HG03457 (cell line): ENCODE measurements at regions not wholly inside any gene's neighbourhood (a gene's known extent, or its start where the extent isn't known, plus 50 kb on each side); places are given as distances from the start of the nearest gene placed in this dataset.
"Not testable (repeated sequence)": the region's sequence is repeated elsewhere in the genome, so short reads cannot be mapped to it uniquely, and the experiment has no call there.

Experiments used
- ATAC-seq: cut with Tn5 transposase; IDR thresholded peaks from one replicate; pipeline ENCODE4 v1.9.1; 2021; ENCODE audit warnings: moderate number of reproducible peaks; ENCODE audit not compliant: unreplicated experiment

DNA sequence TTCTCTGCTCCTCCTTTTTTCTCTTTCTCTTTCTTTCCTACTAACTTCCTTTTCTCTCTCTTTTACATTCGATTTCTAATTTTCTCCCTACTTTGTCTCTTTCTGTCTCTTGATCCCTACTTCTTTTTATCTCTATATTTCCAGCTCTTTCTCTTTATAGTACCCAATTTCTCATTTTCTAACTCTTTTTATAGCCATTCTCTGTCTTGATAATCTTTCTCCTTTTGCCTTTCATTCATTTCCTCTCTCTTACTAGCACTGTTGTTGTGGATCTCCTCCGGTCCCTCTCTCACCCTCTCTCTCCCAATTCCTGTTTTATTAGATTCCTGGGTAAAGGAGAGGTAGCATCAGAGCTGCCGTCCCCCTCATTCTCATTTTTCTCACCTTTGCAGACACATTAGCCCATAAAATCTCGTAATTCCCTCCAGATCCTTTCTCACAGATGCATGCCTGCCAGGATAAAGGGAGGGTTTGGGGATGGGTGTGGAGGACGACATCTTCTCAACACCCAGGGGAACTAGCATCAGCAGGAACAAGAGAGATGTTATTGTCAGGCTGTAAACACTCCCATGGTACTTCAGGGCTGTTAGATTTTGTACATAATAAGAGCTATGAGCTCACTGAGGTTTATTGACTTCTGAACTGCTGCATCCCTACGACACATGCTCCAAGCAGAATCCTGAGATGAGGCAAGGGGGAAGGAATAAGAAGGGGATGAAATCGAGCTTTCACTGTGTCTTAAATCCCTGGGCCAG, 159.0 kb upstream of the GALNT2 start:
- no peak for ATAC-seq

DNA sequence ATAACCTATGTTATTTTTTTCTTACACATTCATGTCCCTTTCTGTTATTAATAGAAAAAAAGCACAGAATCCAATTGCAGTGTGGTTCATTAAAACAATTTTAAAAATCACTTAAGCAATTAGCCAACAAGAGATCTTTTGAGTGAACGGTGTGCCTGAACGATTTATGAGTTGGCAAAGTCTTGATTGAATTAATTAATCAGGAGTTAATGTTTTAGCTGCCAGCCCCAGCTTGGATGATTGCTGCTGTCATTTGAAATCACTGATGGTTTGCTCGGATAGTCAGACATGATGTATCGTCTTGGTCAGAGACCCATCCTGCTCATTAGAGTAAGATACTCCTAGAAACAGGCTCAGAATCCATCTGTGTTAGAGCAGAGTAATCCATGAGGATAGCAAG, 158.3 kb upstream of the GALNT2 start:
- no peak for ATAC-seq

DNA sequence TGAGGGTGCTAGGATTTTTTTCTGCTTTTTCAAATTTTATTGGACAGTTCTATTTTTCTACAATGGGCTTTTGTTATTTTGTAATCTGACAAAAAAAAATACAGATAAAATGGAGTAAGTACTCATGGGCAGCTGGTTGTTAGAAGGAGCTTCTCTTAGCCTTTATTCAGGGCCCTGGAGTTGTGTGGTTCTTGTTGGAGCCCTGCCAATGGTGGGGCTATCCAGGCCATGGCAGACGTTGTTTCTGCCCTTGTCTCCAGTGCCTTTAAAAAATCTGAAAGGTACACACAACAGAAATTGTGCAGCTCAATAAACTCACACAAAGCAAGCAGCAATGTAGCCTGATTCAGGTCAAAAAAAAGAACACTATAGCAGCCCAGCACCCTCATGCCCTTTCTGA, 153.5 kb upstream of the GALNT2 start:
- no peak for ATAC-seq

DNA sequence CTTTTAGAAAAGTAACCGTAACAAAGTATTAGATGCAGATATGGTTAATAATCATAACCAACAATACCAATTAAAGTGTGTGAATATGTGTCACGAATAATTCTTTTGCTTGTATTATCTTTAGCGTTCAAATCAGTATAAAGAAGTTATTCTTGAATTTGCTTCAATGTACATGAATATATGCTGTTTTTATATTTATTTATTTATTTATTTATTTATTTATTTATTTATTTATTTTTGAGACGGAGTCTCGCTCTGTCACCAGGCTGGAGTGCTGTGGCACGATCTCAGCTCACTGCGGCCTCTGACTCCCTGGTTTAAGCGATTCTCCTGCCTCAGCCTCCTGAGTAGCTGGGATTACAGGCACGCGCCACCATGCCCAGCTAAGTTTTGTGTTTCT, 147.6 kb upstream of the GALNT2 start:
- not testable (repeated sequence) for ATAC-seq

DNA sequence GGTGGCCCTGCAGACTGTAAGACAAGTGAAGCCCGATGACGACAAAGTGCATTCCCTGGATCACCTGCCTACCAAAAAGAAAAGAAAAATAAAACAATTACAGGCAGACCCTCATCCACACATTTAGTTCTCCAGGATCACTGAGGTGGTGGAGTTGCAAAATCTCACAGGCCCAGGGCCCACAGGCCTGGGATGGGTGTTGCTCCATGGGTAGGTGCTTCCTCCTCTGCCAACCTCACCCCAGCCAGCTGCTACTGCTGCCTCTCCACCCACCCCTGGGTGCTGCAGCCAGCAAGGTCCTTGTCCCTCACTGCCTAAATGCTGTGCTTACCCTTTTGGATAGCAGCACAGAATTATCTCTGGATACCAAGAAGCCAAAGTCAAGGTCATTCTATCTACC, 146.4 kb upstream of the GALNT2 start:
- ATAC-seq: no peak

DNA sequence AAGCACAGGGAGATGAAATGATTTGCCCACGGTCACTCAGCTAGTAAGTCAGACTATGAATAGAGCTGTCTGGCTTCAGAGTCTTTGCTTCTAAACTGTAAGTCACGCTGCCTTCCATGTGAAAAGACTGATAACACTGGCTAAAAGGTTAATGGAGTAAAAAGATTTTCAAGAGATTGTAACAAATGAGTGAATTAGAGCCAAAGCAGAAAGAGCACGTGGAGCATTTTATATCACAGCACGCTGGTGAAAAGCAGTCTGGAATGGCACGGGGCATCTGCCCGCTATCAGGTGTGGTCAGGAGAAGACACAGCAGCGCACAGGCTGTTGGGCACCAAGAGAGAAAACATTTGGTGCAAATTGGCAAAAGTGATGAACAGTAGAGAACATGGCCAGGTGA, 144.8 kb upstream of the GALNT2 start:
- ATAC-seq: no peak

DNA sequence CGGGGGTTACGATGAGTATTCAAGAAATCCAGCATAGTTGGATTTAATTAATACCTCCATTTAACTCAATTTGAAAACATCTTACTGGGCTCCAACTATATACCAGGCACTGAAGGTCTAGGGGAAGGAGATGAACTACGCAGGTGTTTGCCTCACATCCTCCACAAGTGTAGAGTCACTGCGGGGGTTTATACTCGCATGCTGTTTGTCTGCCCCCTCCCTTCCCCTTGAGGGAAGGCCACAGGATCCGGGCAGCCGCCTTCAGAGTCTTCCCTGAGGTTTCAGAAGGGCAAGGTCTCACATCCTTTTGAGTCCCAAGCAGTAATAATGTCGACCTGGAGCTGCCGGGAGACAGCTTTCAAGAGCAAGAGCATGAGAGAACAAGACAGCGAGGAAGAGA, 142.4 kb upstream of the GALNT2 start:
- no peak for ATAC-seq

DNA sequence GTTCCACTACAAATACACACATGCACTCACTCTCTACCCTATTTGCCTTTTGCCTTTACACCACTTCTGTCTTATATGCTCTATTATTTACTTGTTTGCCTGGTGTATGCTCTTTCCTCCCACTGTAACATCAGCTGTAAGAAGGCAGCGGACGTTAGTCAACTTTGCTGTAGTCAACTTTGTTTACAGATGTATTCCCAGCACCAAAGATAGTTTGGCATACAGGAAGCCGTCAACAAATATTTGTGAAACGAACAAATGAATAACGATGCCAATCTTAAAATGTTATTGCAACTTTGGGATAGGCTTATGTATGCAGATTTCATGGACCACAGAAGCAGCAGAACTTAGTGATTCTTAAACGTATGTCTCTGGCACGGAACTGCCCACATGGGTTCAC, 138.3 kb upstream of the GALNT2 start:
- ATAC-seq: no peak

DNA sequence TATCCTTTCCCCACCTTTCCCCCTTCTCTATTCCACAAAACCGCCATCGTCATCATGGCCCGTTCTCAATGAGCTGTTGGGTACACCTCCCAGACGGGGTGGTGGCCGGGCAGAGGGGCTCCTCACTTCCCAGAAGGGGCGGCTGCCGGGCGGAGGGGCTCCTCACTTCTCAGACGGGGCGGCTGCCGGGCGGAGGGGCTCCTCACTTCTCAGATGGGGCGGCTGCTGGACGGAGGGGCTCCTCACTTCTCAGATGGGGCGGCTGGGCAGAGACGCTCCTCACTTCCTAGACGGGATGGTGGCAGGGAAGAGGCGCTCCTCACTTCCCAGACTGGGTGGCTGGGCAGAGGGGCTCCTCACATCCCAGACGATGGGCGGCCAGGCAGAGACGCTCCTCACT, 135.3 kb upstream of the GALNT2 start:
- not testable (repeated sequence) for ATAC-seq

DNA sequence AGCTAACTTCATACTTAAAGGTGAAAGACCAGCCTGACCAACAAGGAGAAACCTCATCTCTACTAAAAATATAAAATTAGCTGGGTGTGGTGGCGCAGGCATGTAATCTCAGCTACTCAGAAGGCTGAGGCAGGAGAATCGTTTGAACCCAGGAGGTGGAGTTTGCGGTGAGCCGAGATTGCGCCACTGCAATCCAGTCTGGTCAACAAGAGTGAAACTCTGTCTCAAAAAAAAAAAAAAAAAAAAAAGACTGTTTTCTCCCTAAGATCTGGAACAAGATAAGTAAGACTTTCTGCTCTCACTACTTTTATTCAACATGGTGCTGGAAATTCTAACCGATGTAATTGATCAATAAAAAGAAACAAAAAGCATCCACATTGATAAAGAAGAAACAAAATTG, 131.9 kb upstream of the GALNT2 start:
- ATAC-seq: not testable (repeated sequence)

DNA sequence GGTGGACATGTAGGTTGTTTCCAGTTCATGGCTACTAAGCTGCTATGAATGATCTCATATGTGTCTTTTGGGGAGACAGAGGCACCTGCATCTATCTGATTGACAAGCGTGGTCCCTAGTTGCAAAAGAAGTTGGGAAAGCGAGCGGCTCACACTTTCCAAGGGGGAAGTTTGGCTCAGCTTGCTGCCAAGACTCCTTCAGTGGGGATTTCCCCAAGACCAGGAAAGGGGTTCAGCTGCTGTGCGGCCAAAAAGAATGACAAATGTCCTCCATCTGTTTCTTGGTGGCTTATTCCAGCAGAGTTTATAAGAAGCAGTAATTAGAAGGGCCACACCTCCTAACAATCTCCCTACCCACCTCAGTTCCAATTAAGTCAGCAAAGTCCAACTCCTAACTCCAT, 128.5 kb upstream of the GALNT2 start:
- no peak for ATAC-seq

DNA sequence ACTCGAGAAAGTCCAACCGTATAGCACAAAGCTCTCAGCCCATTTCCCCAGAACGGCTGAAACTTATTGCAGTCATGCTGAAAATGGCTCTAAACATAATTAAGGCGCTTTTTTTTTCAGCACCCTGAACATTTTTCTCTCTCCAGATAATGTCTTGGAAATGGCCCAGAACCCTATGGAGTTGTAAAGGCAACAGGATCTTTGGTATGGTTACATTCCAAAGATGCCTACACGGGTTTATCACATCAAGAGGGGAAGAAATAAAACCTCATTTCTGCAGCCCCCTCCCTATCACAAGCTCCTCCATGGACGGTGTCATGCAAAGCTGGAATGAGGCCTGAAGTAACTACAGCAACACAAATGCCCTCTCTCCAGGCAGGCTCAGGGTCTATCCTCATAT, 126.4 kb upstream of the GALNT2 start:
- no peak for ATAC-seq

DNA sequence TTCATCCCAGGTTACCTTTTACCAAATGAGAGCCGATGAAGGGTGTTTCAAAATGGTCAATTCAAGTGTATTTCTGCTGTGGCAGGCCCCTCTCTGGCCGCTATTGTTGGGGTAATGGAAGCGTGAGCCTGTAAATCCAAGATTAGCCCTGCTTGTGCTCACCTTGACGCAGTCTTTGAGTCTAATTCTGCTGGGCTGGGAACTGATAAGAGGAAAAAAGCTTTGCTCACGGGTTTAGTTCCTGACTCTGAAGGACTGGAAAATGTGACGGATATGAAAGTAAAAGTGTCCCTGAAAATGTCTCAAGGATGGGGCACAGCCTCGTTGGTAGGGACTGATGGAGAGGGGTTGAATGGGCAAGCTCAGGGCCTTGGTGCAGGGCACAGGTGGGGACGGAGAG, 125.9 kb upstream of the GALNT2 start:
- ATAC-seq: no peak

DNA sequence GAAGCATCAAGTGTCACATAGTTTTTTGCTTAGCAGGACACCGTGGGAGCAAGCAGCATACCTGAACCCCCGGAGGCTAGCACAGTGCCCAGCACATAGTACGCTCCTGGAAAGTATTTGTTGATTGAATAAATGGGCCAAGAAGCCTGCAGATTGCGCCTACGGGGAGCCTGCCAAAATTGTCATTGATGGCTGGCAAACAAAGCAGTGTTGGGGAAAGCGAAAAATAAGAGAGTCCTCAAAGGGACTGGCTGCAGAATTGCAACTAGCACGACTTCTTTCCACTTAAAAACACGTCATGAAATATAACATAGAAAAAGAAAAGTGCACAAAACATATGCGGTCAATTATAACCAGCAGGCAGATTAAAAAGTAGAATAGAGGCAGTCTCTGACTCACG, 125.2 kb upstream of the GALNT2 start:
- ATAC-seq: no peak

DNA sequence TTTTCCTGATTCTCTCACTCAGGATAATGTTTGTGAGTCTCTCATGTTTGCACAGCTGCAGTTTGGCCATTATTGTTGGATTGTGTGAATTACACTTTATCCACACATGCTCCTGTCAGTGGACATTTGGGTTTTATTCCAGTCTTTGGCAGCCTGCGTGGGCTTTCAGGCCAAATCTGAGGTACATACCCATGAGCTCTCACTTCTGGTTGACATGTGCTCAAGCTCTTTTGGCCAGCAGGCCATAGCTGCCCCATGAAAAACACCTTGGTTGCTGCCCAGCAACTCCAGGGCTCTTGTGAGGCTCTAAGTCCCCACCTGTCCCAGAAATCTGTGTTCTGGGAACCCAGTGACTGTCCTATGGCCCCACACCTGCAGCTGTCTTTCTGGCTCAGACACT, 124.5 kb upstream of the GALNT2 start:
- no peak for ATAC-seq

DNA sequence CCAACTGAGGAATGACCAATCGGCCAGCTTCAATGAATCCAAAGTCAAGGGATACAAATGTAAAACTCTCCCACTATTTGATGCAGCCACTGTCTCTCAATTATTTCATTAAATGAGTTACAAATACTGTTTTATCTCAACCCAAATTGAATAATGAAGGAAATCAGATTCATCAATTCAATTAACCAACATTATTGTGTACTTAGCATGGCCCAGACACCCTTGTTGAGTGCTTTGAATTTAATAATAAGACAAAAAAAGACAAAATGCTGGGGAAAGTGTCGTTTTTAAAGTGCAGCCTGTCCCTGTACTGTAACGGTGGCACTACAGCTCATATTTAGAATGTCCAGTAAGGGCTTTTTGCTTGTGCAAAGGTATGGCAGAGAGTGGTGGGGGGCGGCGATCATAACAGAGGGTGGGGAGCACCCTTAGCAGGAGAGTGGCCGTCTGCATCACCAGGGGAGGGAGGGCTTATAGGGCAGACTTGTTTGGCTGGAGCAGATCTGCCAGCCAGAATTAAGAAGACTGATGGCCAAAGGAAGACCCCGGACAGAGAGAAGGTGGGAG, 123.8 kb upstream of the GALNT2 start:
- no peak for ATAC-seq

DNA sequence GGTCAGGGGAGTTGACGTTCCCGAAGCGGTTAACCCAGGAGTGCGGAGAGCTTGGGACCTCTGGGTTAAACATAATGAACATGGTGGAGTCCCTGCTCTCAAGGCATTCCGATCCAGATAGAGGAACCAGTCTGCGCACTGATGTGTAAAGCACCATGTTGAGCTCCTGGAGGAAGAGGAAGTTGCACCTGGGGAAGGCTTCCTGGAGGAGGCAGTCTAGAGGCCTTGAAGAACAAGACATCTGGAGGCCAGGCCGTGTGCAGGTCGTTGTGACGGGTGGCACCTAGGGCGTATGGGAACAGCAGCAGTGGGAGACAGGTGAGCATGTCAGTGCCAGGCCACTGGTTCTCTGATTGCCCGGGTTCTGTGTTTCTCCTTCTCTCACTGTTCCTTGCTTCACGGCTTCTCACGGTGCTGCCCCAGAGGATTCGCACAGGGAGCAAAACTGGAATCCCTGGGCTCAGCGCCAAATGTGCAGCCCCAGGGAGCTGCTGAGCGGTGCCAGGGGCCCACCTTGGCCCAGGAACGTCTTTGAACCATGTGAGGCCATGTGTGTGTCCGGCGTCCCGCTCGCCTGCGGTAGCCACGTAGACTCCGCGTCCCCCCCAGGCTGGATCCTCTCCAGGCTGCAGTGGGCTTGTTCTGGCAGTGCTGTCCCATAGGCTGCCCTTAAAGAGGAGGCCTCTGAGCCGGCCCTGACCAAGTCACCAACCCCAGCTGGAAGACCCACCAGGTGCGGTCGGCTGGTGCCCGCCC, 122.9 kb upstream of the GALNT2 start:
- ATAC-seq: no peak

DNA sequence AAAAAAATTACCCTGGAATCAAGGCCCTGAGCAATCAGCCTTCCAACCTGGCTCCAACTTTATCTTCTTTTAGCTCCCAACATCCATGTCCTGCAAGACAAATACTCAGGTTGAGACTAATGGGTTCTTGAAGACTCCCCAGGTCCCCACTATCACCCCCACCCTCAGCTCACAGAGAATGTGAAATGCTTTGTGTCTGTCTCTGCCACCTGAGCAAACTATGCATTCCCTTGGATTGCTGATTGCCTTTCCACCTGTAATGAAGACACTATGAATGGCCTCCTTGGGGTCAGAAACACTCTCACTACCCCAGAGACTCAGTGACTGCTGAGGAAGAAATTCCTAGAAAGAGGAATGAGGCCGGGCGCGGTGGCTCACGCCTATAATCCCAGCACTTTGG, 121.2 kb upstream of the GALNT2 start:
- ATAC-seq: no peak

DNA sequence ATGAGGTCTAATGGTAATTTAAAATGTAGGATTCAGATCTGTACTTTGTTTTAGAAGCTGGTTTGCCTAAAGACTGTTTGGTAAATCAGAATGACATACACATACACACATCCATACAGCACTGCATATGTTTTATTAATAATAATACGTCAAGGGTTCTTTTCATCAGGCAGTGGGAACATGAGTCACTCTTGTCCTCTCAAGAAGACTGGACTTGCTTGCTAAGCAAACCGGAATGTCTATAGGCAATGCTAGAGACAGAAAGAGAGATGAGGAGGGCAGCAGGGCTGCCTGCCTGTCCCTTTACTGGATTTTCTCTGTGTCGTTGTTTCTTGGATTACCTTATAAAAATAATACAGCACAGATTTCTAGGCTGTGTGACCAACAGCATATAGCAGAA, 119.1 kb upstream of the GALNT2 start:
- ATAC-seq: no peak

DNA sequence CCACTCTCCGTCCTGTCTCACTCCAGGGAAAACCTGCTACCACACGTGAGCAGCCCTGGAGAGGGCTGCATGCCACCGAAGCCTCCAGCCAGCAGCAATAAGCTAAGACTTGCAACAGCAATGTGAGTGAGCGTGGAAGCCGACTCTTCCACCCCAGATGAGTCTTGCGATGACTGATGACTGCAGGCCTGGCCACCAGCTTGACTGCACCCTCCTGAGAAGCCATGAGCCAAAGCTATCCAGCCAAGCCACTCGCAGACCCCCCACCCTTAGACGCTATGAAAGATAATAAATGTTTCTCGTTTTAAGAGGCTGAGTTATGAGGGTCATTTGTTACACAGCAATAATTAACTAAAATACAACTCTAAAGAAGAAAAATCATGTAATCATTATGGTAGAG, 118.6 kb upstream of the GALNT2 start:
- no peak for ATAC-seq

DNA sequence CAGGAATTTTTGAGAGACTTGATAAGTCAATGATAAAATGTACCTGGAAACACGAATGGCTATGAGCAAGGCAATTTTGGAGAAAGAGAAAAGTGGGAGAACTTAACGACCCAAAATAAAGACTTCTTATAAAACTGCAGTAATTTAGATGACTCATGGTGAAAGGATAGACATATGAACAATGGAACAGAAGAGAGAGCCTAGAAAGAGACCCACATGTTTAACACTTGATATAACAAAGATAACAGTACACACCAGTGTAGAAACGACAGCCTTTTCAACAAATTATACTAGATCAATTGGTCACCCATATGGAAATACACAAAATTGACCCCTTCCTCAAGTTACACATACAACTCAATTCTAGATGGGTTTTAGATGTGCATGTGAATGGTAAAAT, 117.5 kb upstream of the GALNT2 start:
- no peak for ATAC-seq

DNA sequence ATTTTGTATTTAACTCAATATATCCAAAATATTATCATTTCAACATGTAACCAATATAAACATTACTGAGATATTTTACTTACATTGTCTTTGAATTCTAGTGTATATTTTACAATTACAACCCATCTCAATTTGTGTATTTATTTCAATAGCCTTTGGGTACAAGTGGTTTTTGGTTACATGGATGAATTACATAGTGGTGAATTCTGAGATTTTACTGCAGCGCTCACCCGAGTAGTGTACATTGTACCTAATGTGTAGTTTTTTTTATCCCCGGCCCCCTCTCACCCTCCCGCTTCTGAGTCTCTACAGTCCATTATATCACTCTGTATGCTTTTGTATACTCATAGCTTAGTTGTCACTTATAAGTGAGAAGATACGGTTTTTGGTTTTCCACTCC, 117.0 kb upstream of the GALNT2 start:
- ATAC-seq: no peak
